ENCODE measurements at regions not wholly inside any gene's neighbourhood (a gene's known extent, or its start where the extent isn't known, plus 50 kb on each side); places are given as distances from the start of the nearest gene placed in this dataset.

GRCh38 chr7:137165241-137165640 lies 178.3 kb downstream of the PTN start:
- TF ChIP-seq SP1 (IDR thresholded peaks at IDR 0.05; ENCODE audit: low read depth), result no peak
- TF ChIP-seq CTCF (IDR thresholded peaks at IDR 0.05 in 2 of 3, conservative IDR thresholded peaks at IDR 0.05 in 1 of 3; ENCODE audit: borderline replicate concordance in 1 of 3, insufficient read depth in 1 of 3, low read depth in 2 of 3, low read length in 2 of 3), result no peak
- TF ChIP-seq POLR2A (IDR thresholded peaks at IDR 0.05; ENCODE audit: borderline replicate concordance, extremely low read depth, insufficient read depth, insufficient read length), result no peak
- TF ChIP-seq MAX (IDR thresholded peaks at IDR 0.05), result no peak
- no peak for TF ChIP-seq YY1 (IDR thresholded peaks at IDR 0.05; ENCODE audit: extremely low read depth, insufficient replicate concordance, low read depth, low read length)
